Peyer's patch (tissue), 4 donors: ENCODE measurements at regions not wholly inside any gene's neighbourhood (a gene's known extent, or its start where the extent isn't known, plus 50 kb on each side); places are given as distances from the start of the nearest gene placed in this dataset.

Experiments
- DNase-seq, 3 donors: peaks; one replicate each; pipeline ENCODE4 v3.0.0-alpha.2; 2017 to 2019
- H3K27ac ChIP-seq, 4 donors: fragments of 200-600 bp; sonication (generic); one replicate each; pipeline ENCODE4 v1.5.1; 2016 to 2019
- H3K27me3 ChIP-seq, 2 donors: fragments of 200-600 bp; sonication (generic); one replicate each; pipeline ENCODE4 v1.5.1; 2019
- H3K36me3 ChIP-seq, 3 donors: fragments of 200-600 bp; sonication (generic); one replicate each; pipeline ENCODE4 v1.5.1; 2016 to 2019
- H3K4me1 ChIP-seq, 4 donors: fragments of 200-600 bp; sonication (generic); one replicate each; pipeline ENCODE4 v1.5.1; 2016 to 2019
- H3K4me3 ChIP-seq, 4 donors: fragments of 200-600 bp; sonication (generic); 1 replicate in 3 of 4; 2 replicates in 1 of 4; pipeline ENCODE4 v1.5.1; 2016 to 2019; ENCODE audit warnings: mild to moderate bottlenecking in 1 of 4
- H3K9me3 ChIP-seq, 4 donors: fragments of 200-600 bp; sonication (generic); one replicate each; pipeline ENCODE4 v1.5.1; 2016 to 2019; ENCODE audit warnings: mild to moderate bottlenecking in 1 of 4
- CTCF ChIP-seq, 6 experiments: fragments of 450-650 bp in 4 of 6; fragments of 200-600 bp in 2 of 6; sonication (generic) in 1 of 6; IDR thresholded peaks; one replicate each; pipeline ENCODE4 v1.5.1; 2017 to 2019; ENCODE audit warnings: antibody characterized with exemption in 6 of 6, mild to moderate bottlenecking in 3 of 6, moderate library complexity in 1 of 6
- POLR2A ChIP-seq, 2 donors: fragments of 450-650 bp; IDR thresholded peaks; one replicate each; pipeline ENCODE4 v1.5.1; 2017; ENCODE audit warnings: antibody characterized with exemption in 2 of 2, mild to moderate bottlenecking in 2 of 2, moderate library complexity in 2 of 2

- Histone ChIP-seq H3K9me3 (peaks cover 0 to 4% (median 0%) of the 10 kb centered on the region in 4 donors), H3K4me1 (no peaks in the 10 kb centered on the region), H3K27ac (no peak overlapping the region), H3K36me3 (no peaks in the 10 kb centered on the region), H3K27me3 (no peaks in the 10 kb centered on the region), H3K4me3 (no peak overlapping the region)
- no peak for TF ChIP-seq POLR2A (IDR thresholded peaks at IDR 0.05)
- TF ChIP-seq CTCF (IDR thresholded peaks at IDR 0.05) = no peak
- no peak for DNase-seq
These were observed 159.3 kb upstream of the SLC8A1 start for GRCh38 chr2:40611196-40611595.

GRCh38 chr2:40625849-40626248 is 174.0 kb upstream of the SLC8A1 start:
- TF ChIP-seq POLR2A (IDR thresholded peaks at IDR 0.05) (no peak), CTCF (IDR thresholded peaks at IDR 0.05) (no peak)
- DNase-seq = no peak
- no peaks in the 10 kb centered on the region for H3K36me3 ChIP-seq

GRCh38 chr2:40628556-40628955 is 176.7 kb upstream of the SLC8A1 start:
- no peaks in the 10 kb centered on the region for H3K9me3 ChIP-seq
- no peak overlapping the region for H3K4me3 ChIP-seq
- H3K36me3 ChIP-seq = no peaks in the 10 kb centered on the region
- TF ChIP-seq POLR2A (IDR thresholded peaks at IDR 0.05) (no peak), CTCF (IDR thresholded peaks at IDR 0.05) (no peak)
- DNase-seq = no peak
- H3K27me3 ChIP-seq = no peaks in the 10 kb centered on the region
- no peak overlapping the region for H3K27ac ChIP-seq
- no peaks in the 10 kb centered on the region for H3K4me1 ChIP-seq

More at GRCh38 chr2:40625849-40626248, 174.0 kb upstream of the SLC8A1 start:
- Histone ChIP-seq H3K9me3 (no peaks in the 10 kb centered on the region), H3K27me3 (no peaks in the 10 kb centered on the region), H3K4me3 (no peak overlapping the region), H3K27ac (no peak overlapping the region), H3K4me1 (no peaks in the 10 kb centered on the region)

- Histone ChIP-seq H3K27ac (no peak overlapping the region), H3K36me3 (no peaks in the 10 kb centered on the region), H3K27me3 (no peaks in the 10 kb centered on the region), H3K9me3 (no peaks in the 10 kb centered on the region), H3K4me3 (no peak overlapping the region), H3K4me1 (no peaks in the 10 kb centered on the region)
- no peak for DNase-seq
- TF ChIP-seq CTCF (IDR thresholded peaks at IDR 0.05) = no peak
- no peak for TF ChIP-seq POLR2A (IDR thresholded peaks at IDR 0.05)
These were observed 178.0 kb upstream of the SLC8A1 start for GRCh38 chr2:40629768-40630434.

- TF ChIP-seq POLR2A (IDR thresholded peaks at IDR 0.05) (no peak), CTCF (IDR thresholded peaks at IDR 0.05) (no peak)
- no peak for DNase-seq
- Histone ChIP-seq H3K27me3 (no peaks in the 10 kb centered on the region), H3K36me3 (no peaks in the 10 kb centered on the region), H3K27ac (no peak overlapping the region), H3K9me3 (no peaks in the 10 kb centered on the region), H3K4me1 (no peaks in the 10 kb centered on the region), H3K4me3 (no peak overlapping the region)
These were observed 187.4 kb upstream of the SLC8A1 start for GRCh38 chr2:40639320-40639719.

- DNase-seq = no peak
- Histone ChIP-seq H3K4me3 (no peak overlapping the region), H3K4me1 (no peaks in the 10 kb centered on the region), H3K36me3 (no peaks in the 10 kb centered on the region), H3K9me3 (no peaks in the 10 kb centered on the region), H3K27me3 (no peaks in the 10 kb centered on the region), H3K27ac (no peak overlapping the region)
- TF ChIP-seq POLR2A (IDR thresholded peaks at IDR 0.05) = no peak
These were observed 190.3 kb upstream of the SLC8A1 start for GRCh38 chr2:40642237-40642636.
